NCI-H748 (cell line): ENCODE measurements at regions not wholly inside any gene's neighbourhood (a gene's known extent, or its start where the extent isn't known, plus 50 kb on each side); places are given as distances from the start of the nearest gene placed in this dataset.
"Not testable (repeated sequence)": the region's sequence is repeated elsewhere in the genome, so short reads cannot be mapped to it uniquely, and the experiment has no call there.

Experiments
- DNase-seq: peaks from one replicate; lab custom pipeline; 2025; ENCODE audit not compliant: unreplicated experiment; lab: John Stamatoyannopoulos, UW

DNA sequence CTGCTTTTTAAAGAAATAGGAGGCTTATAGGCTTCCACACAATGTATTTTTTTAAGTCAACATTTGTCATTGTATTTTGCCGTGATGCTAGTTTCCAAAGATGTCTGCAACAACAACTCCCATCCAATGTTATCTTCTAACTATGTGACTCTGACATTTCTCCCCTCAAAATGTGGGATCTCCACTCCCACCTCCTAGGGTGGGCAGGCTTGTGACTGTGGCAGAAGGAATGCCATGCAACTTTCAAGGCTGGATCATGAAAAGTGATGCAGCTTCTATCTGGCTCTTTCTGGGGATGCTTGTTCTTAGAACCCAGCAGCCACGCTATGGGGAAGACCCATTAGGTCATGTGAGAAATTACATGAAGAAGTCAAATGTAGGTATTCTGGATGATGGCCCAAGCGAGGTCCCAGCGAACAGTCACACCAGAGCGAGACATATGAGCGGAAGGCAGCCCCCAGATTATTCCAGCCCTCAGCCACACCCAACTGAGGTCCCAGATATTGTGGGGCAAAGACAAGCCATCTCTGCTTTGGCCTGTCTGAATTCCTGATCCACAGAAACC is 124.3 kb downstream of the BDH1 start:
- DNase-seq: no peak

DNA sequence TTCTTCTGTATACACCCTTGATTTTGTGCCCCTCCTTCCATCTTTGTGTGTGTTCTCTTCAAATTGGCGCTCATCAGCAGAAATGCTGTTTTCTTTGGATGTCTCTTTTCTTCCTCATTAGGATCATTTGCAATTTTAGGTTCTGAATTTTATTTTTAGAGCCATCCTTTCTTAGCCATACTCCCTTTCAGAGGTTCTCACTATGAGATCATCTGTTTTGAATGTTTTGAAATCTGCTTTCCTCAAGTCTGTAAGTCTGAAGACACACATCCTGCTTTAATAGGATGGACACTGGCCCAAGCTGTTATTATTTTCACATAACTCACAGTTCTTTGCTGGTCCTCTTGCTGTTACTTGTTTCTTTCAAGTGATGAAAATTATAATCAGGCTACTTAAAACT is 124.8 kb downstream of the BDH1 start:
- no peak for DNase-seq

DNA sequence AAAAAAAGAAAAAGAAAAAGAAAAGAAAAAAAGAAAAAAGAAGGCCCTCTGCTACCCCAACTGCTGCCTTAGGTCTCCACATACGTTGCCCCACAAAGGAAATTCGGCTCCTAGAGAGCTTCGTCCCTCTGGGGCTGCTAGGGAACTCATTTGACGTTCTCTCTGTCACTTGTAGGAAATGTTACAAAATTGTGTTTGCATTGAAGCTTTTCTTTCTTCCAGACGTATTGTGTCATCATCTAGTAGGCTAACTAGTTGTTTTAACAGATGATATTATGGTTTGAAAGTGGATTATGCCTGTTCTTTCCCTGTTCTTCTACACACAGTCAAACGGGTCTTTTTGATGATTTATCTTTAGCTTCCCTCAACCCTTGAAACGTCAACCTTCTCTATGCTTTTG is 125.3 kb downstream of the BDH1 start:
- no peak for DNase-seq

GRCh38 chr3:197428952-197429351 is 126.8 kb downstream of the BDH1 start:
- no peak for DNase-seq

GRCh38 chr3:197428117-197428801 is 127.5 kb downstream of the BDH1 start:
- no peak for DNase-seq

- no peak for DNase-seq
Measured at GRCh38 chr3:197427021-197427420, 128.6 kb upstream of the DLG1 start.

DNA sequence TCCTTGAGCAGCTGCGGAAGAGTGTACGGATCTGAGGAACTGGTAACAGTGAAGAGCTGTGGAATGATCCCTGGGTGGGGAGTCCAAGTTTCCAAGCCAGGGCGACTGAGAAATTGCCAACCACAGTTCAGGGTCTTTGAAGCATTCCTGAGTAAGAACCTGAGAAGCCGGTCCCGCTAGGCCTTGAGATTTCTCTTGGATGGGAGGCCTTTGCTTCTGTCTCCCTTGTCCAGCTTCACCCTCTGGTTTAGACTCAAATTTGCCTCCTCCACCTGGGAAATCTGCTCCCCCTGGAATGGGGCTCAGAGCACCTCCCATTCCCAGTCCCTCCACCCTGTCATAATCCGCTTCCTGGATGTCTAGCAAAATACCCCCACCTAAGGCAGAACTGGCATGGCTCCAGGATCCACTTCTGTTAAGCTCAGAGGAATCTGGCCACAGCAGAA is 127.7 kb upstream of the DLG1 start:
- DNase-seq: no peak

- no peak for DNase-seq
Measured at GRCh38 chr3:197425485-197426120, 127.2 kb upstream of the DLG1 start.

DNA sequence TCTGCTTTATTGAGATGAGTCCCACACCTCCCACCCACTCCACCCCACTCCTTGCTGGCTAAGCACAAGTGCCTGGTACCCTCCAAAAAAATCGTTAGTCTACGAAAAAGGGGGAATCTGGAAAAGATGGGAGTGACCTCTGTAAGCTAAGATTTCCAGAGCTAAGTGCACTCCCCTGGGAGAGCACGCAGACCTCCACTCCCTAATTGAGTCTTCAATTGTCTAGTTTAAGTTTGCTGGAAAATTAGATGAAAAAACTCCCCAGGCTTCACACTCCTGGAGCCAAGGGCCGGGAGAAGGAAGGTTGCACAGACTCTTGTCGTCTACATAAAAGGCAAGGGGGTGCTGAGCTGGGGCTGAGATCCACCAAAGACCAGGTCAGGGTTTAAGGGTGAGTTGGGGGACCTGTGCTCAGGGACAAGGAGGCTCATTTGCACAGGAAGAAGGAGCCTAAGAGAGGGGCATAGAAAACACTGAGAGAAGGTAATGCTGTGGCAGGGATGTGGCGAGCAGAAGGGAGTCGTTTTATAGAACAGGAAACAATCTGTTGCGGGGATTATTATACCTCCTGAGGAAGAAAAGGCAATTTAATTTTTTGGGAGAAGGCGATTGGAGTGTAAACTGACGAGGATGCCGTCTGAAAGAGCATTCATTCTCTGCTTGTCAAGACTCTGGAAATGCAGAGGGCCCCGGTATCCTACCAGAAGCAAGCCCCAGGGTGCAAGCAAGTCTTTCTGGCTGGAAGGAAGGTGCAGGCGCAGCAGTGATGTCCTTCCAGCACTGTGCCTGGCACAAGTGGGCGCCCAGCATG is 126.5 kb upstream of the DLG1 start:
- no peak for DNase-seq

DNA sequence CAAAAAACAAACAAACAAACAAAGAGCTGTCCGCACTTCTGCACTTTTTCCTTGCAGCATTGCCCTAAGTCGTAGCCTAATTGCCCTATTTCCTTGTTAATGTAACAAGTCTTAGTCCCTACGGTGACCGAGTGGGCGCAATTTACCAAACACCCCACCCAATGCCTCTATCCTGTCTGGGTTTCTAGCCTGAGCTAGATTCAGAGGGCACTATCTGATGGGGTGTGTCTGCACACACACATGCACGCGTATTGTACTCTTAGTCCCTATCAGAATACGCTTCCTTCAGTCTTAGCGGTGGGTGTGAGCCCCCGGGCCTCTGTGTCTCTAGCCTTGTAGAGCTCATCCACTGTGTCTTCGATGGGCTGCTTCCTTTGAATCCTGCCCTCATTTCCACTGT is 125.9 kb upstream of the DLG1 start:
- no peak for DNase-seq

DNA sequence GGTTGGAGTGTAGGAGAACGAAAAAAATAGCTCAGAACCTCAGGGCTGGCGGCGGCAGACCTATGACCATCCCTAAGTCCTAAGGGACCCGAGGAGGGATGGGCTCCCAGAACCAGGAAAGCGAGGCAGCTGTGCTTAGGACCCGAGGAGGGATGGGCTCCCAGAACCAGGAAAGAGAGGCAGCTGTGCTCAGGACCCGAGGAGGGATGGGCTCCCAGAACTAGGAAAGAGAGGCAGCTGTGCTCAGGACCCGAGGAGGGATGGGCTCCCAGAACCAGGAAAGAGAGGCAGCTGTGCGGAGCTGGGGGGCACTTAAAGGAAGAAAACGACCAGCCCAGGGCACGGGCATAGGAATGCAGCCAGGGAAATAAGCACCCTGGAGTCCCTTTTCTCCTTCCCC is 125.0 kb upstream of the DLG1 start:
- no peak for DNase-seq

DNA sequence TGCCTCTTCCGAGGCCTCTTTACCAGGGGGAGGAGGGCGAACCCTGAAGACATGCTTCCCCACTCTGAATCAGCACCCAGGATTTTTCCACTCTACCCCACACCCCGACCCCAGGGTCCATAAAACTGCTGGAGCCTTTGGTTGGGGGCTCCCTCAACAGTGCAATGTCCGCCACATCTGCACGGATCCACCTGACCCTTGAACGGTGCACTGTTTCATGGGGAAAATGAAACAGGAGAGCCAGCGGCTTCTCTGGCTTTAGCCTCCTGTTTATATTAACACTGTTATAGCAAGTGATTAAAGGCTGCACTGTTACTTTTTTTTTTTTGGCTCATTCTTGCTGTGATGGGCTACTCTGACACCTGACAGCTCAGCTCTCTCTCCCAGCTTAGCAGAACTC is 124.1 kb upstream of the DLG1 start:
- no peak for DNase-seq

DNA sequence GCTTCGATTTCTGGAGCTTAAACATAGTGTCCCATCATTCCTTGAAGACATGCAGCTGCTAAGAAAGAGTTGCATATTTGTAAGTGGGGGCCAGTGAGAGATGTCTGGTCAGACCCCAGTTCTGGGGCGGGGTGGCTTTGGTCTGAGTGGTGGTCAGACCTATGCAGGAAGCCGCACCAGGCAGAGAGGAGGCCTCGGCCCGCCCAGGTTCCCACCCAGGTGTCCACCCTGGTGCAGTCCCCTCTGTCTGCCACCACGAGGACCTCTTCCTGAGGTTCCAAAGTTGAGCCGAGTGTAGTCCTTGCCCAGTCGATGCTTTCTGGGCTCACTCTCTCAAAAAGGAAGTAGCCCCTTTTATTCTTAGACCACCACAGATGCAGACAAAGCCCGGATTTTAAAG is 122.6 kb upstream of the DLG1 start:
- no peak for DNase-seq

DNA sequence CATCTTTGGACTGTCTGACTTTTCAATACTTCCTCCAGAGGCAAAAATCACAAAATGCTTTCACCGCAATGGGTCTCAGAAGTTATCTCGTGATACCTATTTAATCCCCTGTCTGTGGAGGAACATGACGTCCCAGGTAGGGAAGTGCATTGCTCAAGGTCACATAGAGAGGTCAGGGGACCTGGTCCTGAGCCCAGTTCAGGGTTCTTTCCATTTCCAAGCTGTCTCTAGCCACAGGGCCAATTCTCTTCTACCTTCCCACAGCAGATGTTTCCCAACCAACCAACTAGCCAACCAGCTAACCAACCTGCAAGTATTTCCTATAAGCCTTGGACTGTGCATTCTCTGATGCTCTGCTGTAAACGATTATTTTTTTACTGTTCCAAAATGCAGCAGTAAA is 122.2 kb upstream of the DLG1 start:
- no peak for DNase-seq

DNA sequence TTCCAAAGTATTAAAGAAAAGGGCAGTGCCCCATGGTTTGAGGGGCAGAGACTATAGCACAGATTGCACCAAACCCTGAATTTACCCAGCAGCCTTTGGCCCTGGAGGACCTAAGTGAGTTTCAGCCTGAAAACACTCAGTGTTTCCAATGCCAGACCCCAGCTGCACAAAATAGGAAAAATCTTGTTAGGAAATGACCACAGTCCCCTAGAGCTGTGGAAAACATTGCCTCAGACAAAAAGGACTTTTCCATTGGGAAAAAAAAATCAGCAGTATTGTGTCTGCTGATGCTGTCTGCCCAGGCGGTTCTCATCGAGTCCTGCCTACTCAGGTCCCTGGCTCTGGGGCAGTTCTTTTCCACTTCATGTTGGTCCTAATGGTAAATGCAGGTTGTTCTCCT is 121.7 kb upstream of the DLG1 start:
- DNase-seq: no peak

GRCh38 chr3:197419696-197420095 is 121.3 kb upstream of the DLG1 start:
- no peak for DNase-seq

DNA sequence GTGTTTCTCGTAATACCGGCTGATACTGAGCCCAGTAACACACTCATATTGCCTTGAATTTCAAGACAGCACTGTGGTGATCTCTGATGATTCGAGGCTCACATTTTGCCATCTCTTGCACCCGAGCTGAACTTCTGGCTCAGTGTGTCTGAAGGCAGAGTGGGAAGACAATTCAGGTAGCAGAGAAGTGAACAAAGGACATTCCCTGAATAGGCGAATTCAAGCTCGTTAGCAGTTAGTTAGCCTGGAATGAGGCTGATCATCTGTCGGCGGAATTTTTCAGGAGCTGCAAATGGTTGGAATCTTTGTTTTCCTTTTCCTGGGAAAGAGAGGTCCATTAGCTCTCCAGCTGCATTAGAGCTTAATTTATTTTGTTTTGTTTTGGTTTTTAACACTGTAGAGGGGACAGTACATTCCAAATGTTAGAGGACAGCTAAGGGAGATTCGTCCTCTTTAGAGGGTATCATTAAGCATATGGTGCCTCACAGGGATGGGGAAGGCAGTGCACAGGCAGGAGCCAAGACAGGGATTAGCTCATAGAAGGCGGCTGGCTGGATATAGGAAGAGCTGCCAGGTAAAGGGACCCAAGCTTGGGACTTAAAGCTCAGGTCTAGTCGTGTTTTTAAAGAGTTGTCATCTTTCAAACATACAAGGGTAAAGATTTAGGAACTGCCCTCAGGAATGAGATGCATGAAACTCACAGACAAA is 119.7 kb upstream of the DLG1 start:
- DNase-seq: no peak

- DNase-seq: no peak
Measured at GRCh38 chr3:197417441-197417840, 119.0 kb upstream of the DLG1 start.

GRCh38 chr3:197411899-197412298 is 113.5 kb upstream of the DLG1 start:
- not testable (repeated sequence) for DNase-seq

DNA sequence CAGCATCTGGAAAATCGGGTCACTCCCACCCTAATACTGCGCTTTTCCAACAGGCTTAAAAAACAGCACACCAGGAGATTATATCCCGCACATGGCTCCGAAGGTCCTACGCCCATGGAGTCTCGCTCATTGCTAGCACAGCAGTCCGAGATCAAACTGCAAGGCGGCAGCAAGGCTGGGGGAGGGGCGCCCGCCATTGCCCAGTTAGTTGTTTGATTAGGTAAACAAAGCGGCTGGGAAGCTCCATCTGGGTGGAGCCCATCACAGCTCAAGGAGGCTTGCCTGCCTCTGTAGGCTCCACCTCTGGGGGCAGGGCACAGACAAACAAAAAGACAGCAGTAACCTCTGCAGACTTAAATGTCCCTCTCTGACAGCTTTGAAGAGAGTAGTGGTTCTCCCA is 111.8 kb upstream of the DLG1 start:
- not testable (repeated sequence) for DNase-seq
